IPS DF 4.7 (cell line): ENCODE measurements at regions not wholly inside any gene's neighbourhood (a gene's known extent, or its start where the extent isn't known, plus 50 kb on each side); places are given as distances from the start of the nearest gene placed in this dataset.
"Not testable (repeated sequence)": the region's sequence is repeated elsewhere in the genome, so short reads cannot be mapped to it uniquely, and the experiment has no call there.

Experiments
- DNase-seq: peaks from one replicate; pipeline ENCODE4 v3.0.0-alpha.2; 2013; ENCODE audit warnings: low spot score; ENCODE audit errors: extremely low read depth

GRCh38 chr5:87190041-87190440, 77.6 kb upstream of the RASA1 start:
- no peak for DNase-seq

- no peak for DNase-seq
Measured at GRCh38 chr5:87190687-87191086, 77.0 kb upstream of the RASA1 start.

DNA sequence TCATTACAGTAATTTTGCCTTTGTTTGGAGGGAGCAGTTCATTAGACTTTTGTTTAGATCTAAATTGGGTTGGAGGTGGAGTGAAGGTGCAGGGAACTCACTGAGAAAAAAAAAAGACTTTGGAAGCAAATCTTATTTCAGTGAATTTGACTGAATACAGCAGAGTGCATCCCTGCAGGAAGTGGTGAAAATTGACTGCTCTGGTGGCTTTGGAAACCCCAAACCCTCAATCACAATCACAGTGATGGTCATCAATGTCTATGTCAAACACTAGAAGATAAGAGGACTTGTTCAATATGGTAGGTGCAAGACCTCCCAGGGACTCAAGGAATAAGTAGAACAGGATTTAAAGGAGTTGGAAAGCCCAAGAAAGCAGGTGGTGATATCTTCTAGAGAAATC, 76.0 kb upstream of the RASA1 start:
- no peak for DNase-seq

- DNase-seq, result no peak
Measured at GRCh38 chr5:87195104-87195591, 72.5 kb upstream of the RASA1 start.

DNA sequence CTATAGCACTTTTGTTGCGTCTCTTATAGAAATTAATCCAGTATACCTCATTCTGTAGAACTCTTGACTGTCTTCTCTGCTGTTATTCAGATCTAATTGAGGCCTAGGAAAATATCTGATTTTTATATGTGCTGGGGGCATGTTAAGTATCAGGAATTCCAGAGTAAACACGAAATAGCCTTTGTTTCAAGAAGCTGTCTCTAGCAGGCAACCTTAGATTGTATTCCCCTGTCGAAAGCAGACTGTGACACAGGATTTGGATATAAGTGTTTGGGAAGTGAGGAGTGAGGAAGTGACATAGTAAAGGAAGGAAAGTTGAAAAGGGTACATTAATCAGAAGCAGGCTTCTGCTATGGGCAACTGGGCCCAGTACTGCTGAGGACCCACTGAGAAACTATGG, 72.1 kb upstream of the RASA1 start:
- DNase-seq, result no peak

- DNase-seq, result no peak
Measured at GRCh38 chr5:87198010-87198409, 69.7 kb upstream of the RASA1 start.

DNA sequence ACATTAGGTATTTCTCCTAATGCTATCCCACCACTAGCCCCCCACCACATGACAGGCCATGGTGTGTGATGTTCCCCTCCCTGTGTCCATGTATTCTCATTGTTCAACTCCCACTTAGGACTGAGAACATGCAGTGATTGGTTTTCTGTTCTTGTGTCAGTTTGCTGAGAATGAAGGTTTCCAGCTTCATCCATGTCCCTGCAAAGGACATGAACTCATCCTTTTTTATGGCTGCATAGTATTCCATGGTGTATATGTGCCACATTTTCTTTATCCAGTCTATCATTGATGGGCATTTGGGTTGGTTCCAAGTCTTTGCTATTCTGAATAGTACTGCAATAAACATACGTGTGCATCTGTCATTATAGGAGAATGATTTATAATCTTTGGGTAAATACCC, 68.4 kb upstream of the RASA1 start:
- not testable (repeated sequence) for DNase-seq

- not testable (repeated sequence) for DNase-seq
Measured at GRCh38 chr5:87199704-87200103, 68.0 kb upstream of the RASA1 start.

DNA sequence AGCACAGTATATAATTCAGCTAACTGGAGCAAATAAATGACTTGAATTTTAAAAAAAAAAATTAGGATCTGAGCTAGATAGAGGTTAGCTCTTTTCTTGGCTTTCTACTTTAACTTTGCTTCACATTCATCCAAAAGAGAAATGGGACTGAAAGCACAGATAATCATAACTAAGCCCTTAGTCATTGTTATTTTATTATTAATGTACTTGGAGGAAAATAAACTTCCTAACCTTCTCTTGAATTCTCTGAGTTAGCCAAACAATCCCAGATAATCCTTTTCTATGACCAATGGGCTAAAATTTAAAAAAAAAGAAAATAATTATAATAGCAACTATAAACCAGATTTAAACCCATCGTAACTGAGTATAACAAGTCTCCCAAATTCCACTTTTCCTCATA, 57.6 kb upstream of the RASA1 start:
- no peak for DNase-seq

DNA sequence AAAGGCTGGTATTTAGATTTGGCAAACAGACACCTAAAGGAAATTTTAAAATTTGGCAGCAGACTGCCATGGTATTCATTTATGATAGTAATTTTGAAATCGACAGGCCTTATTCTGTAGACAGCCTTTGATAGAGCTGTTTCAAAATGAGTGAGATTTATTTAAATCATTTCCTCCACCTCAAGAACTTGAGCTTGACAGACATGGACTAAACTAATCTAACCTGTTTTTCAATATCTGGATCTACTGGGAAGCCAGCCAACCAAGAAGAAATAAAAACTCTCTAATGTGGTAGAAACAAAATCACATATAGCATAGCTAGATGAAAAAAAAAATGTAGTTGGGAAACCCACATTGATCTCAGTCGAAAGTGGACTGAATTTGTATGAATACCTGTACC, 56.9 kb upstream of the RASA1 start:
- no peak for DNase-seq

GRCh38 chr5:87211676-87212075, 56.0 kb upstream of the RASA1 start:
- no peak for DNase-seq

- not testable (repeated sequence) for DNase-seq
Measured at GRCh38 chr5:87212183-87212582, 55.5 kb upstream of the RASA1 start.

DNA sequence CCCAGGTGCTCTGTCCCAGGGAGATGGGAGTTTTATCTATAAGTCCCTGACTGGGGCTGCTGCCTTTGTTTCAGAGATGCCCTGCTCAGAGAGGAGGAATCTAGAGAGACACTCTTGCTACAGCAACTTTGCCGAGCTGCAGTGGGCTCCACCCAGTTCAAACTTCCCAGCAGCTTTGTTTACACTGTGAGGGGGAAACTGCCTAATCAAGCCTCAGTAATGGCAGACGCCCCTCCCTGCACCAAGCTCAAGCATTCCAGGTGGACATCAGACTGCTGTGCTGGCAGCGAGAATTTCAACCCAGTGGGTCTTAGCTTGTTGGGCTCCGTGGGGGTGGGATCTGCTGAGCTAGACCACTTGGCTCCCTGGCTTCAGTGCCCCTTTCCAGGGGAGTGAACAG, 50.2 kb upstream of the RASA1 start:
- not testable (repeated sequence) for DNase-seq
